DMS153 (cell line): ENCODE measurements at regions not wholly inside any gene's neighbourhood (a gene's known extent, or its start where the extent isn't known, plus 50 kb on each side); places are given as distances from the start of the nearest gene placed in this dataset.
"Not testable (repeated sequence)": the region's sequence is repeated elsewhere in the genome, so short reads cannot be mapped to it uniquely, and the experiment has no call there.

Source experiments
- DNase-seq: peaks from one replicate; lab custom pipeline; 2025; lab: John Stamatoyannopoulos, UW

DNA sequence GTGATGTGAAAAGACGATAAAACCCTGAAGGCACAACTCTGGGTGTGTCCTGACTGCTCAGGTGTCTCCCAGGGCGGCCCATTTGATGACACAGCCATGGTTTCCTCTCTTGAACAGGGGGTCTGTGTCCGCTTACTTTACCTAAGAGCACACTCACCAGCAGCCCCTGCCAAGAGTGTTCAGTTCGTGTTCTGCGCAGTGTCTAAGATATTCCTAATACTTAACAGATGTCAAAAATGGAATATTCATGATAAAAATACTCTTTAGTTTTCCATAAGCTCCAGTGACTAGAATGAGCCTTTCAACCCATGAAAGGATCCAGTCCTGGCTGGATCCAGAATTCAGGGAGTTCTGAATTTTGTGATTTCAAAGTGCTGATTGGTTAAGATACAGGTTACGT lies 492.4 kb downstream of the TNS3 start:
- no peak for DNase-seq

DNA sequence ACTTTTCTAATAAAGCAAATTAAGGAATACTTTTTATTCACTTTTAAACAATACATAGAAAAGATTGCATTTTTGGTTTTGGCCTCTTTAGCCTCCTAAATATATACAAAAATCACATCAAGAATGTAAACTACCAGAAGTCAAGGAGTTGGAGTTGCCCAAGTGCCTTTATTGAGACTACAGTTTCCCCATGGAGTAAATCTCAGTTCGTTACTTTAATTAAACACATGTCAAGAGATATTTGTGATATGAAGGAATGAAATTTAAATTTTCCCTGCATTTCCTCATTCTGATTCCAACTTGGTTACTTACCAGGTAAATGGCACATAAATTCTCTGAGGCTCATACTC lies 492.9 kb downstream of the TNS3 start:
- no peak for DNase-seq

DNA sequence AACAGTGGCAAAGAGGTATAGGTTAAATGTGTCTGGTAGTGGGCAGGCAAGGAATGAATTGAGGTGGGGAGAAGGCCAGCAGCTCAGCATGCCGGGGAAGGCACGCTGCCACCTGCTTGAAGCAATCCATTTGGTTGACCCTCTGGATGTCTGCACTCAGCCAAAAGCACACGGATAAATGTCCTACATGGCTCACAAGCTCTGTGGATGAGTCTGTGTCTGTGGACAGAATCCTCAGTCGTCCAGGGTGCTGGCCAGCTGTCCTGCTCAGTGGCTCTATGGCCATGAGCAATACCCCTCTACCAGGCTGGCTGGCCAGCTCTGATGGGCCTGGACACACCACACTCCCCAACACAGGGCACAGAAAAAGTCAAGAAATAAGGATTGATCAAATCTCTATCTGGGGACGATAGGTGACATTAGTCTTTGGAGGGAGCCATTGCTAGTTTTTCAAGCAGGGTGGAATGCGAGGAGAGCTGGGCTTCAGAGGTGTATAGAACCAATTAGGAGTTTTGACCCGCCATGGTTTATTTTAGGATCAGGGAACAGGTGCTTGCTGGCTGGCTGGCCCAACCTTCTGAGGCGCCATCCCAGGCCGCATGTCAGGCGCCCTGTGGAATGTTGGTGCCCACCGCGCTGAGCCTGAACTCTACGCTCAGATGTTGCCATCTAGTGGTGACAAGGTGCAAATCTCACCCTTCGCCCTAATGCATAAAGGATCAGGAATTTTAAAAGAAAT lies 493.4 kb downstream of the TNS3 start:
- DNase-seq, result peak; percentile 16

DNA sequence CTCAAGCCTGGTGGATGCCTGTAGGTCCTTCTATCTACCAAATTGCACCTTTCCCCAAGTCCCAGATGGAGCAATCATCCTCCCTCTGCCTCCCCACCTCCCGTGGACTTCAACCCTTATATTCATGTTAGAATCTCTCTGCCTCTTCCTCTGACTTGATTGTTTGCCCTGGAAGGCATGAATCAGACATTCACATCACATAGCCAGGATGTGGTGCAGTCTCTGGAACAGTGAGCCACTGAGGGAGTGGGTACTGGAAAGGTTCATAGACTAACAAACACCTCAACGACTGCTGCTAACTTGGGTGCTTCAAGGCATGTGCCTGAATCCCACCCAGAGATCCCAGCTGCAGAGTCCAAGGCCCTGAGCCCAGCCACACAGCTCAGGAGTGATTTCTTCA lies 494.0 kb downstream of the TNS3 start:
- no peak for DNase-seq

DNA sequence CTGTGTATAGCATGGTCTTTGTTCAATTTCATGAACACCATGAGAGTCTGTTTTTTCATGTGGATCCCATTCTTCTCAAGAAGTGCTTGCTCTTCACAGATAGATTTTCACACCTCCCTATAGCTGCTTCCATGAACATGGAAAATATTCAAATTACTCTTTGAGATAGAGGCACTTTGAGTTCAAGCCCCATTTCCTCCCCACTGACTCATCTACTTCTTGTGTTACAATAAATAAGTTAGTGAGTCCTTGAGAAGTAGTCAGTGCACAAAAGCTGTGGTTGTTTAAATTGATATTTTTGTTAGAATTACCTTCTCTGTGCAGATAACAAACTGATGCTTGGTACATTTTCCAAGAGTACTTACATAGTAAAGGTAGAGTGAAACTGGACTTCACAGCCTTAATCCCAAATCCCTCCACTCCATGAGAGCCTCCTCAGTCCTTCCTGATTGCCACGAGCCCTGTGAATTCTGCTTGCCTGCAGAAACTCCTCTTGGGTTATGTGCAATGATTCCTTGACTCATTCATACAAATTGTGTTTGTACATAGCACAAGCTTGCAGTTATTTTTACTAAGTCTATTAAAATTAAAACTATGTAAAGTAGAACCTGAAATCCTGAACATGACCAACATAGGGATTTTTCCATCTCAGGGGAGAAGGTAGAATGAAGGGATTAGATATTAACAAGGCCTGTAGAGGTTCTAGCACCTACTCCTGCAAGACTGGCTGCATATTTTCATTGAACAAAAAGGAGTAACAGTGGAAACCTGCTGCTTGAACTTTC lies 496.2 kb downstream of the TNS3 start:
- no peak for DNase-seq

DNA sequence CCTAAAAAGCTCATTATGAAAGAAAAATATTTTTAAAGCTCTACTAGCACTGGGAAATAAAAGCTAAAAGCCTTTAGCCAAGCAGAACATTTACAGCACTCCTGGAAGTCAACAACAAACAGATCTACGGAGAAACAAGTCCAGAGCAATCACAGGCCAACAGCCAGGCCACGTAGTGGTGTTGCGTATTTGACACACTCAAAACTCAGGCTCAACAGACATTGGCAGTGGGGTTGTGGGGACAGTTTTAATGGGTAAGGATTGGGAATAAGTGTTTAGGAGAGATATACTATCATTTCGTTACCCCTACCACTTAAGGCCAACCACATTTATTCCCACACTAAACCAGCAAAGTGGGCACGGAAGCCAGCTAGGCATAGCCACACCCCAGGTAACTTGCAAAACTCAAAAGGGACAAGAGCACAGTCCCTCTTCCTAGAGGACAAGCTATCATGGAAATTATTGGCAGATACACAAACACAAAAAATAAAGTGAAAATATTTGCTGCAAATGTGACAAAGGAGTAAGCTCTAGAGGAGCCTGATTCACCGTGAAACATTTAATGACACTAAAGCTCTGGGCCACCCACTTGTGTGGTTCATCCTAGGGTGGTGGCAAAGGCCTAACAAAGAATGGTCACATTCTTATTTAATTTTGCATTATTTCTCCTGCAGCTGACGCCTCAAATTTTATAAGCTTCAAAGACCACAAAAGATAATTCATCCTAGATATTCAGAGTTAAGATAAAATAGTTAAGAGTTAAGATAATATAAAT lies 498.2 kb downstream of the TNS3 start:
- DNase-seq, result no peak

DNA sequence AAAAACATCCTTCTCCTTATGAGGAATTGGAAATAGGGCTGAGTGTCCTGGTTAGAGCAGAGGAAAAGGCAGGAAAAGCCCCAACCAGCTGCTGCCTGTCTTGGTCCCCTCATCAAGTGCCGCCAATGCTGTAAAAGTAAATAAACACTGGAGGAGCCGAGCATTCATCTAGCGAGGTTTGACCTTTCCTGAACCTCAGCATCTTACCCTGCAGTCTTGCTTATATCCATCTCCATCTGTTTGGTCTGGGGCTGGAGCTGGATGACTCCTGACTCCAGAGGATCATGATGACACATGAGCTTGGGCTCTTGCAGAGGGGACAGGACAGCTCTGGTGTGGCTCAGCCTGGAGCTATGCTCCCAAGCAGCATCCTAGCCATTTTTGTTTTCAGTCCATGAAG lies 501.1 kb downstream of the TNS3 start:
- DNase-seq, result no peak

DNA sequence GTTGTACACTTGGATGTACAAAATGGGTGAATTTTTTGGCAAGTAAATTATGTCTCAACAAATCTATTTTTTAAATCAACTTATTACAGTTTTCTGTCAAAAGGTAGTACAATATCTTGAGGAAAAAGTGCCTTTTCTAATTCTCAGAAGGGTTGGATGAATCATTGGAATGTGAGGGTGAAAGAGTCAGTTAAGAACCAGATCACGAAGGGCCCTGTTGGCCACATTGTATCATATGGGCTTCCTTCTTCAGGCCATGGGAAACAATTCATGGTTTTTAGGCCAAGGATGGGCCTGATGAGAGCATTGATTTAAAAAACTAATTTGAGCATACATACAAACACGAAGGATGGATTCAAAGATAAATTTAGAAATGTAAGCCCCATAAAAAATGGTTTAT lies 503.7 kb downstream of the TNS3 start:
- no peak for DNase-seq

DNA sequence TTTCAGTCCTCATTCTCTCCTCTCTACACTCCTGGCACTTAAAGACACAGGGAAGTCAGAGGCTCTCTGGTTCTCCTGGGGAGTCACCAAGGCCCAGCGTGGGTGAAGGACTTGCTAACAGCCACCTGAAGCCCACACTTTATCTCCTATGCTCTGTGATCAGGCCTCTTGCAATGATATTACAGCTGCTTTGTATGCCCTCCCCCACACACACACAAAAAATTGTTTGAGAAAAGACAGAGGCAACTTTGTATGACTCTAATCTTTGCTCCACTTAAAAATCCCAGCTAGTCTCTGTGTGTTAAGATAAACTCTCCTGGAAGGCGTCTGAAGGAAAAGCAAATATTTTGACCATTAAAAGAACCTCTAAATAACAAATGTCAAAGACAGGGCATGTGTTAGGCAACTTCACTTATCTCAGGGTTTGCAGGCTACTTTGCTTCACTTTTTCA lies 507.2 kb downstream of the TNS3 start:
- no peak for DNase-seq

DNA sequence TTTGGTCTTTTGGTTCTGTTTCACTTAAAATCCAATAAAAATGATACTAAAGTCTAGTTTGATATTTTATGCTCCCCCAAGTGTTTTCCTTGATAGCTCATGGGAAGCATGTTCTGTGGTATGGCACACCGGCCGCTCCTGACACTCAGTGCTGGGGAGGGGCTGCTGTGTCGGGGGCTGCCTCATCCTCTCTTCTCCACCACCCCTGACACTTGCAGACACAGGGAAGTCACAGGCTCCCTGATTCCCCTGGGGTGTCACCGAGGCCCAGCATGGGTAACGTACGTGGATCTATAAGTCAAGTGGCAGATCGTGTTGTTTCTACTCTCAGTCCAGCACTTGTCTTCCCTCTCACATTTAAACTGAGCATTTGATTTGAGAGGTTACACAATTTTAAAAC lies 508.6 kb downstream of the TNS3 start:
- DNase-seq, result no peak

DNA sequence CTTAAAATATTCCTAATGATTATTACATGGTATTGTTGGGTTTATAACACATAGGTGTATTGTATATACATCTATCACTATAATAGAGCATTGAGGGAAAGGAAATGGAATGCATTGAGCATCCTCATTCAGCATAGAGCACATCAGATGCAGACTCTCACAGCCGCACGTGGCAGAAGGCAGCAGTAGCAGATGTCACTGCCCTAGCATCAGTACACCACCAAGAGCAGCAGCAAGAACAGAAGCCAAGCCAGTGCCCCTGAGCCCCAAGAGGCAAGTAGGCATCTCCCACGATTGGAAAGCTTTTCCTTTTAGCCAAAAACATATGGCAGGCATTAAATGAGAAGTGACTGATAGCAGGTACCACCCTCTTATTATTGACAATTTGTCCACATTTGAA lies 510.0 kb downstream of the TNS3 start:
- no peak for DNase-seq

DNA sequence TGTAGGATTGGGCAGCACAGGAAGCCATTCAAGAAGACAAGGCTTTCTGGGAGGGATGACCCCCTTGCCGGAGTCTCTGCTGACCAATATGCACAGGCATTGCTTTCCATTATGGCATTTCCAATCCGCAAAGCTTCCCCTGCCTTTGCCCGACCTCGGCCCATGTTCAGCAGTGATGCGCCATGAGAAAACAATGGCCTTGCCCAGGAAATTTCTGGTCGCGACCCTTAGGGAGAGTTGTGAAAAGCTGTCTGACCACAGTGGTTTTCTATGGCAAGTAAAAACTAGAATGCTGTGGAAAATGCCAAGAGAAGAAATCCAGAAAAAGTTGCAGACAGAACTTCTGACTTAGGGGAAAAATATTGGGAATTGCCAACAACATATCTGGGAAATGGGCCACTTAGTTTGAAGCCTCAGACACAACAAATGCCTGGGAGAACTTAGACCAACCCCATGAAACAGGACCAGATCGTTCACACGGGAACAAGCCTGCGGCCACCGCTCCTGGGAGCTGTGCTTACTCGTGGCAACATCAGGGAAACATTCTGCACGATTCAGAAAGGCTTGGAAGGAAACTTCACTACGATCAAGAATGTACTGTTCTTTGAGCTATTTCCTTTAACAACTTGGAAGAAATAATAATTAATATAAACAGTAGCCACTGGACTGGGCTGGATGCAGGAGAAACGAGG lies 512.4 kb downstream of the TNS3 start:
- no peak for DNase-seq

DNA sequence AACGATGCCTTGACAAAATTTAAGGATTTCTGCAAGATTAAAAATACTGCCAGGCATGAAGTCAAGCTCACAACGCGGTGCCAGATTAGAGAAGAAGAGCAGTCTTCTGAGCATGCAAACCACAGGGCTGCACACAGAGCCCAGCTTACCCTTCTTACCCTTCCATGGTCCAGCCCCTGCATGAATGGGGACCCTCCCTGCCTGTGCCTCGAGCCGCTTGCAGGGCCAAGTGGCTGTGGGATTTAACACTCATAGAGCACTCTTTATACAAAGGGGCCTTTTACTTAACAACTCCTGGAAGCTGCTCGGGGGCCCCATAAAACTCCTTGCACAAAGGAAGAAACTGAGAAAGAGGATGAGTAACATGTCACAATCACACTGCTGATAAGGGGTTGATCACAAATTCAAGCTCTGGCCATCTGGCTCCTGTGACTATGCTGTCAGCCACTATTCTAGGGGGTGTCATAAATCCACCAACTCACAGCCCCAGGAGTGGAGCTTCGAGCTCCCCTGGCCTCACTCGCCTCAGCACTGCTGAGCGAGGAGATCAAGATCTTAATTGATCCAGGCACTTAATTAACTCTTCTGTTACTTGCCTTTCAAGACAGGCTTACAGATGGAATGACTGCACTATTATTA lies 514.8 kb downstream of the TNS3 start:
- DNase-seq, result no peak

DNA sequence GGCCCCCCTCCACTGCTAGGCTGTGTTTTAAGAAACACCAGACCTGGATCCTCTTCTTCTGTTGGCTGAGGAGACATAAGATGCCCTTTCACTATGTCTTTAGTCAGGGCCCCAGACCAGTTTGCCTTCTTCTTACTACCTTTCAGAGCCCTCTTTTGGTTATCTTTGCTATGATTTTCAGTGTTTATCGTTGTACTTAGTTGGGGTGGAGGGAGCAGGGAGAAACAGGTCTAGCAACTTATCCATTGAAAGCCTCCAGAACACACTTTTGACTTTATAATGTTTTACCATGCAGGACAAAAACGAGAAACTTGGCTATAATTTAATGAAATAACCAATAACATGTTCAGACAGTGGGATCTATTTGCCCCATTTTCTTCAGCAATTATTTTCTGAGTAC lies 525.2 kb downstream of the TNS3 start:
- DNase-seq, result no peak

DNA sequence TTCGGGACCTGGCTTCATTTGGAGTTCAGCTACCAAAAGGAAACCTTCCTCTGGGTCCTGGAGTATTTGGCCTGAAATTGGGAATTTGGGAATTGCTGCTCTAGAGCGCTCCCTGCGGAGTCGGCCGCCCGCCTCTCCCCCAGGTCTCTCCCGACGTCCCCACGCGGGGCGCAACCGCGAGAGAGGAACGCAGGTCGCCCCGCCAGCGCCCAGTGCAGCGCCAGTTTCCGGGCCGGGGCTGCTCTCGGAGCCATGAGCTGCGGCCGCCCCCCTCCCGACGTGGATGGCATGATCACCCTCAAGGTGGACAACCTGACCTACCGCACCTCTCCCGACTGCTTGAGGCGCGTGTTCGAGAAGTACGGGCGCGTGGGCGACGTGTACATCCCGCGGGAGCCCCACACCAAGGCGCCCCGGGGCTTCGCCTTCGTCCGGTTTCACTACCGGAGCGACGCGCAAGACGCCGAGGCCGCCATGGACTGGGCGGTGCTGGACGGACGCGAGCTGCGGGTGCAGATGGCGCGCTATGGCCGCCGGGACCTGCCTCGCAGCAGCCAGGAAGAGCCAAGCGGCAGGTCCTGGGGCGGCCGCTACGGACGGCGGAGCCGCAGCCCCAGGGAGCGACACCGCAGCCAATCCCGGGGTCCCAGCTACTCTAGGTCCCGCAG lies 529.2 kb downstream of the TNS3 start:
- not testable (repeated sequence) for DNase-seq

DNA sequence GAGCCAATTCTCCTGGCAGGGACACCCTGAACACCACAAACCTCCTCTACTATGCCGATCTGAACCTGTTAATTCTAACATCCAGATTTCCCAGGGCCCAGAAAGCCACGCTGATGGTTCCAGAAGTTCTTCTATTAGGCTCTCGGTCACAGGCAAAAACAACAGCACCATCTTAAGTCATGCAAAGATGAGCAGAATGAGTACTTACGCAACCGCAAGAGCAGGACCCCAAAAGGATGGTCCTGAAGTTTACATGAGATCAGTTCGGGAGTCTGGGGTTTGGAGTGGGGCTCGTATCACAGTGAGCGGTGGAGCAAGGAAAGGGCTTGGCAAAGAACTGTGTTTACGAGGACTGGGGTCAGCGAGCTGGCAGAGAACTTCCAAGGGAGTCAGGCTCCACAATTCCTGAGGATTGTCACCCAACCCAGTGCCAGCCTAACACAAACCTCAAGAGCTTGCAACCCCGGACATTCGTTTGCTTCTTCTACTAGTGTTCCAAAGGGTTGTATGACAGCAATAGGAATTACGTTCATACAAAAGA lies 532.6 kb downstream of the TNS3 start:
- DNase-seq, result no peak

DNA sequence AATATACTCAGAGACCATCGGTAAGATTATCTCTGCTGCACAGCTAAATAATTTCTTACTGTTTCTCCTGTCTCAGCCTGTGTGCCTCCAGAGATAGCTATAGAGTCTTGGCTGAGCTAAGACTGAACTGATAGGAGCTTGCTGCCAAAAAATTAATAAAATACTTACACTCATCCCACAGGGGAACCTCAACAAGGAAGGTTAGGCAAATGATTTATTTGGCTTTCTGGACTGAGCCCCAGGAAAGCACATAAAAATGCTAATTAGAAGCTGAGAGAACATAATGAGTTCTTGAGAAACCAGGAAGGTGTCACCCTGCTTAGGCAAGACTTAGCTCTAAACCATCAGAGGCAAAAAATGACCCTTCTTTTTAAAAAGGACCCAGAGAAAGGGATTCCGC lies 534.5 kb downstream of the TNS3 start:
- DNase-seq, result no peak

DNA sequence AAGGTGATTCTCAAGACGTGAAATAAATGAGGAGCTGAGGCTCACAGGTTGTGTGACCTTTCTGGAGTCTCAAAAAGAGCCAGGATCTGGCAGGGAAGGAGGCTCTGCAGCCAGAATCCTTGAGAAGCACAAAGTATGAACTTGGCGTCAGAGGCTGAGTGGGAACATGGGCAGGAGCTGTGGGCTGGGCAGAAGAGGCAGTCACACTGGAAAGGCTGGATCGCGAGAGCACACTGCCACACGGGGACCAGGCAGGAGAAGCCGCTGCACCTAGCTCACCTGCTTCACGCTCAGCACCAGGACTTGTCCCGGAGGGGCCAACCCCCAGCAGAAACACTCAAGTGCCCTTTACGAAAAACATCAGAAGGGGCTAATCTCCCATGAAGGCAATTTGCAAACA lies 535.0 kb downstream of the TNS3 start:
- no peak for DNase-seq

DNA sequence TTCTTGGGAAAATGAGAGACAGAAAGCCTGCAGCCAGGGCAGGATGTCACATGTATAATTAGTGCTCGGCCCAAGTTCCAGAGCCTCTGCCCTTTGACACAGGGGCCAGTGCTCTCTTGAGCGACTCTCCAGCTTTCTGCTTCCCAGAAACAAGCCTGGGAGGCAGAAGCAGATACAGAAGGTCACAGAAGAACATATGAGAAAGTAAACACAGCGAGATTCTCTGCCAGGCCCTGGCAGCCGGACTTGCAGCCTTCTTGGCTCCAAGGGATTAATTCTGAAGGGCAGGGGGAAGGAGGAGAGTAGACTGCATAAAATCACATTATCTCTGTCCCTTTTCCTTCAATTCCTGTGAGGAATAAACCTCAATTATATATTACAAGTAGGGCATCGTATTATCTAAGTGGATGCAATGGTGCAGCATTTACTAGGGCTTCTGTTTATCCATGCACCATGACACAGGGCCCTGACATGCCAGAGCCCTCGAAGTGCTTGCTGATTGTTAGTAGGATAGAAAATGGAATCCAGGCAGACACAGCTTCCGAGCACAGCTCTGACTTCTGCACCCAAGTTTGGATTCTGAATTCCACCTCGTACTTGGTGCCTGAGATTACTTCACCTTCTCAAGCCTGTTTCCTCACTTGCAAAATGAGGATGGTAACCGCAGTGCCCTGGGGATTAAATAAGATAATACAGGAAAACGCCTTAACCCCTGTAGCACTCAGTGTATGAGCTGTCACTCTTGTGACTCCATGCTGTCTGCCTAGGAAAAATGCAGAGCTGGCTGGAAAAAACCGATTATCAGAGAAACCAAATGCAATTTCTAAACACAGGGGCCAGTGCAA lies 536.5 kb downstream of the TNS3 start:
- DNase-seq, result no peak

DNA sequence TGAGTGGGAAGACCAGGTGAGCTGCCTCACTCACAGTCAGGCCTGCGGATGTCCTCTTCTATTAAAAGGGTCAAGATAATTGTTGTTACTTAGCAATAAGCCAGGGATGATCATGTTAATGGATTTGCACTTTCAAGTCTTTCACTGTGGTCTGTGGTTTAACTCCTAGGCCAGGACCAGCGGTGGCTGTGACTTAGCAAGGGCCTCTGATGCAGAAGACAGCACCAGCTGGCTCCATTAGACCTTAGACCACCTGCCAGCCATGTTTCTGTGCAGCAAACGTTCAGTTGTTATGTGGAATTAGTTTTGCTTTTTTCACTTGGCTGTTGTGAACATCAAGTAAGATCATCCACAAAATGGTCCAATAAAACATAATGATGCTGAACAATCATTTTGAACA lies 537.3 kb downstream of the TNS3 start:
- no peak for DNase-seq
